GM12864 (cell line): ENCODE measurements at regions not wholly inside any gene's neighbourhood (a gene's known extent, or its start where the extent isn't known, plus 50 kb on each side); places are given as distances from the start of the nearest gene placed in this dataset.

Source experiments
- DNase-seq: peaks from one replicate; pipeline ENCODE4 v3.0.0-alpha.2; 2011; ENCODE audit warnings: low read depth
- H3K4me3 ChIP-seq: 2 replicates; pipeline ENCODE4 v1.5.1; 2011; ENCODE audit warnings: mild to moderate bottlenecking, low read depth, low read length, control low read depth
- TF ChIP-seq, protein P1 (sequence below): IDR thresholded peaks from 2 replicates; pipeline ENCODE4 v1.5.1; 2011; ENCODE audit warnings: low read depth, mild to moderate bottlenecking, moderate library complexity, low read length, control low read depth, inconsistent platforms; ENCODE audit errors: missing control alignments

DNA sequence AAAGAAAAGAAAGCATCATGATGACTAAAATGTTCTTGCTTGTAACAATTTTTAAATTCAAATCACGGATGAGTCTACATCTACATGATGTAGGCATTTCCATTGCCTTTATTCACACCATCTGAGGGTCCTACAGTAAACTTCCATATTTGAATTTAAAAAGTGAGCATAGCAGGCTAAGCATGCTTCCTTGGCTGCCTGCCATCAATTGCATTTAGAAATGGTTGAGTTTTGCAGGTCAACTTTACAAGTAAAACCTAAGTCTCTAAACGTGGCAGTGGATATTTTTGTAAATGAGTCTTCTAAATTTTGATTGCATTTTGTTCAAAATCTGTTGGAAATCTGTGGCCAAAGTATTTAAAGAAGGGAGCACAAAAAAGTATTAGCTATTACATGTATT, 136.5 kb upstream of the PTCH1 start:
- DNase-seq: no peak
- TF ChIP-seq, protein P1, sequence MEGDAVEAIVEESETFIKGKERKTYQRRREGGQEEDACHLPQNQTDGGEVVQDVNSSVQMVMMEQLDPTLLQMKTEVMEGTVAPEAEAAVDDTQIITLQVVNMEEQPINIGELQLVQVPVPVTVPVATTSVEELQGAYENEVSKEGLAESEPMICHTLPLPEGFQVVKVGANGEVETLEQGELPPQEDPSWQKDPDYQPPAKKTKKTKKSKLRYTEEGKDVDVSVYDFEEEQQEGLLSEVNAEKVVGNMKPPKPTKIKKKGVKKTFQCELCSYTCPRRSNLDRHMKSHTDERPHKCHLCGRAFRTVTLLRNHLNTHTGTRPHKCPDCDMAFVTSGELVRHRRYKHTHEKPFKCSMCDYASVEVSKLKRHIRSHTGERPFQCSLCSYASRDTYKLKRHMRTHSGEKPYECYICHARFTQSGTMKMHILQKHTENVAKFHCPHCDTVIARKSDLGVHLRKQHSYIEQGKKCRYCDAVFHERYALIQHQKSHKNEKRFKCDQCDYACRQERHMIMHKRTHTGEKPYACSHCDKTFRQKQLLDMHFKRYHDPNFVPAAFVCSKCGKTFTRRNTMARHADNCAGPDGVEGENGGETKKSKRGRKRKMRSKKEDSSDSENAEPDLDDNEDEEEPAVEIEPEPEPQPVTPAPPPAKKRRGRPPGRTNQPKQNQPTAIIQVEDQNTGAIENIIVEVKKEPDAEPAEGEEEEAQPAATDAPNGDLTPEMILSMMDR: no peak
- no peak overlapping the region for H3K4me3 ChIP-seq

DNA sequence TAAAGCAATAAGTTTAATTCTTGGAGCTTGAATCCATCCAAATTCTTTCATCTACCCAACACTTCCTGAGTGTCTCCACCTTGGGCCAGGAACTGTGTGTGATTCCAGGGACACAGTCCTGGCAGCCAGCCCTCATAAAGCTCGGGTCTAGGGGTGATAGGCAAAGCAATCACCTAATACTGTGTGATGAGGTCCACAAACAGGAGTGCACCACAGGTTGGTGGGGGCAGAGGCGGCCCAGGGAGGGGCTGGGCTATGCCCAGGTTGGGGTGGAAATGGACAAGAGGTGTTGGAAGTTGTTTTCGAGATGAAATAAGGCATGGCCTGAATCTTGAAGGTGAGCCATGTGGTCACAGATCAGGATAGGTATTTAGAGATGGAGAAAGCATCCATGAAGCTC, 133.9 kb upstream of the PTCH1 start:
- DNase-seq: no peak
- no peak overlapping the region for H3K4me3 ChIP-seq
- TF ChIP-seq, protein P1: no peak

DNA sequence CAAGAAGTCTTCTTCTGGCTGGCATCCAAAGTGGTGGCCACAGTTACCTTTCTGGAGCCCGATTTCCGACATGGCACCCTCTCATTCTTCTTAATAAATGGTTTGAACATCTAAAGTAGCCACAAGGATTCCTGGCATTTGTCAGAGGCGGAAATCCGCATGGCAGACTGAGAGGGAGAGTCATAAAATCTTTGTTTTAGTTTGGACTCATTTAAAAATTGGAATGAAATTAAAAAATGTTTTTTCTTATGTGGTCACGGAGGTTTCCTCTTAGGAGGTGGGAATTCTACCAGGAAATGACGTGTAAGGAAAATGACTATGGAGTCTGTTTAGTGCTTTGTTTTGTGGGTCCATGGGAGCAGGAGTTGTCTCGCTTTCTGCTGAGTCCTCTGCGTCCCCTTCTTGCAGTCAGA, 133.0 kb upstream of the PTCH1 start:
- no peak for DNase-seq
- no peak overlapping the region for H3K4me3 ChIP-seq
- TF ChIP-seq, protein P1: no peak

DNA sequence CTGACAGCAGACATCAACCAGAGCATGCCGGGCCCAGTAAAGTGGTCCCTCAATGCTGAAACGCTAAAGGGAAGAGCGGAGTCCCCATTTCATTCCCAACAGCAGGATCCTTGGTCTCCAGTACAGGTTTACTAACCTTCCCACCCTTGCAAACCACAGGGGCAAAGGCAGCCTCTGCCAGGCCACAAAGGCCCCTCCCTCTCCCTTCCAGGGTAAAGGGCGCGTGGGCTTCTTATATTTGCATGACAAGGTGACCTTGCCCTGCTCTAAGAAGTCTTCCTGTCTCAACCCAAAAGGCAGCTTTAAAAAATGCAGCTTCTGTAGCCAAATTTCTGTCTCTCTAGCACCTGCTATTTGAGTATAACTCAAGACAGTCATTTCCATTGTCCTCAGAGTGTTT, 131.5 kb upstream of the PTCH1 start:
- DNase-seq: no peak
- TF ChIP-seq, protein P1: no peak
- H3K4me3 ChIP-seq: no peak overlapping the region

DNA sequence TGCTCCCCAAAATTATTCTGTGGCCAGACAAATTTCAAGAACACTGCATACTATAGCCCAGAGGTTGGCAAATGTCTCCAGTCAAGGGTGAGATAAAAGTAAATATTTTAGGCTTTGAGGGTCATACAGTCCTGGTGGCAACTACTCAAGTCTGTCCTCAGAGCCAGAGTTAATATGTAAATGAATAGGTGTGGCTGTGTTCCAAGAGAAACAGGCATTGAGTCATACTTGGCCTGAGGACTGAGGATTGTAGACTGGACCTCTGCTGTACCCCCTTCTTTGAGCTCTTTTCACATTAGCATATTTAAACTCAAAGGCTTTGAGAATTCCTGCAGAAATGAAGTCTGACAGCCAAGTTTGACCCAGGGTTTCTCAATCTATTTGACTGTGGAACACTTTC, 129.2 kb upstream of the PTCH1 start:
- TF ChIP-seq, protein P1: no peak
- no peak for DNase-seq
- H3K4me3 ChIP-seq: no peak overlapping the region

DNA sequence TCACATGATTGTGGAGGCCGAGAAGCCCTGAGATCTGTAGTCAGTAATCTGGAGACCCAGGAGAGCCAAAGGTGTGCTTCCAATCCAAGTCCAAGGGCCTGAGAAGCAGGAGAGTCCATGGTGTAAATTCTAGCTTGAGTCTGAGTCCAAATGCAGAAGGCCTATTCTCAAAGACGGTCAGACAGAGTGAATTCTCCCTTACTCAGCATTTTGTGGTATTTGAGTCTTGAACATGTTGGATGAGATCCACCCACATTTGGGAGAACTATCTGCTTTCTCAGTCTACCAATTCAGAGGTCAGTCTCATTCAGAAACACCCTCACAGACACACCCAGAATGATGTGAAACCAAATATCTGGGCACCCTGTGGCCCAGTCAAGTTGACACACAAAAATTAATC, 128.8 kb upstream of the PTCH1 start:
- TF ChIP-seq, protein P1: no peak
- DNase-seq: no peak

DNA sequence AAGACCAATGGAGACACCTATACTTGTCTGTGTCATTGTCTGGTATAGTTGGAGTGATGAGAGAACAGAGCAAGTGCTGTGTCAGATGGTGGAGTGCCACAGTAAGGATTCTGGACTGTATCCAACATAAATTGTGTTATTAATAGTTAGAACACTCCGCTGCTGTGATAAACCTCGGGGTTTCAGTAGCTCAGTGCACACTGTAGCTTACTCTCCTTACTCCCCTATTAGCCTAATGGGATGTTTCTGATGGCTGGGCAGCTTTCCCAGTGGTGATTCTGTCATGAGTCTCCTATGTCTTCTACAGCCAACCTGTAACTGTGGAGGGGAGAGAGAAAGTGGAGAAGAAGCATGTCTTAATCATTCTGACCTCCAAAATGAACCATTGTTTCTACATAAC, 127.6 kb upstream of the PTCH1 start:
- H3K4me3 ChIP-seq: no peak overlapping the region
- no peak for DNase-seq
- TF ChIP-seq, protein P1: no peak

More for the DNA sequence above, 128.8 kb upstream of the PTCH1 start:
- no peak overlapping the region for H3K4me3 ChIP-seq
